ENCODE measurements at regions not wholly inside any gene's neighbourhood (a gene's known extent, or its start where the extent isn't known, plus 50 kb on each side); places are given as distances from the start of the nearest gene placed in this dataset.
A peak's percentile ranks its signal among the peaks of the same experiment; 100 is the strongest.

GRCh38 chr1:93753791-93754763 lies 72.4 kb upstream of the BCAR3 start:
- DNase-seq (peak in 2 of 4 donors; percentile 50 to 72), ATAC-seq (peak; percentile 9)
- TF ChIP-seq, protein P1, sequence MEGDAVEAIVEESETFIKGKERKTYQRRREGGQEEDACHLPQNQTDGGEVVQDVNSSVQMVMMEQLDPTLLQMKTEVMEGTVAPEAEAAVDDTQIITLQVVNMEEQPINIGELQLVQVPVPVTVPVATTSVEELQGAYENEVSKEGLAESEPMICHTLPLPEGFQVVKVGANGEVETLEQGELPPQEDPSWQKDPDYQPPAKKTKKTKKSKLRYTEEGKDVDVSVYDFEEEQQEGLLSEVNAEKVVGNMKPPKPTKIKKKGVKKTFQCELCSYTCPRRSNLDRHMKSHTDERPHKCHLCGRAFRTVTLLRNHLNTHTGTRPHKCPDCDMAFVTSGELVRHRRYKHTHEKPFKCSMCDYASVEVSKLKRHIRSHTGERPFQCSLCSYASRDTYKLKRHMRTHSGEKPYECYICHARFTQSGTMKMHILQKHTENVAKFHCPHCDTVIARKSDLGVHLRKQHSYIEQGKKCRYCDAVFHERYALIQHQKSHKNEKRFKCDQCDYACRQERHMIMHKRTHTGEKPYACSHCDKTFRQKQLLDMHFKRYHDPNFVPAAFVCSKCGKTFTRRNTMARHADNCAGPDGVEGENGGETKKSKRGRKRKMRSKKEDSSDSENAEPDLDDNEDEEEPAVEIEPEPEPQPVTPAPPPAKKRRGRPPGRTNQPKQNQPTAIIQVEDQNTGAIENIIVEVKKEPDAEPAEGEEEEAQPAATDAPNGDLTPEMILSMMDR (IDR thresholded peaks at IDR 0.05), result no peak
- H3K4me3 ChIP-seq, result no peak overlapping the region
- no peak overlapping the region for H3K27ac ChIP-seq
- intact Hi-C loops (cut with DNase I), result no loop called here
- no peaks in the 10 kb centered on the region for H3K27me3 ChIP-seq
- H3K9me3 ChIP-seq, result no peaks in the 10 kb centered on the region
- no peaks in the 10 kb centered on the region for H3K36me3 ChIP-seq
- H3K4me1 ChIP-seq, result peaks cover 23 to 25% of the 10 kb centered on the region in 2 donors

GRCh38 chr1:93751377-93752250 lies 70.0 kb upstream of the BCAR3 start:
- Histone ChIP-seq H3K9me3 (no peaks in the 10 kb centered on the region), H3K36me3 (no peaks in the 10 kb centered on the region), H3K4me3 (no peak overlapping the region), H3K27ac (no peak overlapping the region), H3K4me1 (peaks cover 12 to 25% of the 10 kb centered on the region in 2 donors), H3K27me3 (no peaks in the 10 kb centered on the region)
- intact Hi-C loops (cut with DNase I), result no loop called here
- DNase-seq, result no peak
- TF ChIP-seq, protein P1 (IDR thresholded peaks at IDR 0.05), result no peak
- peak; percentile 50 for ATAC-seq

DNA sequence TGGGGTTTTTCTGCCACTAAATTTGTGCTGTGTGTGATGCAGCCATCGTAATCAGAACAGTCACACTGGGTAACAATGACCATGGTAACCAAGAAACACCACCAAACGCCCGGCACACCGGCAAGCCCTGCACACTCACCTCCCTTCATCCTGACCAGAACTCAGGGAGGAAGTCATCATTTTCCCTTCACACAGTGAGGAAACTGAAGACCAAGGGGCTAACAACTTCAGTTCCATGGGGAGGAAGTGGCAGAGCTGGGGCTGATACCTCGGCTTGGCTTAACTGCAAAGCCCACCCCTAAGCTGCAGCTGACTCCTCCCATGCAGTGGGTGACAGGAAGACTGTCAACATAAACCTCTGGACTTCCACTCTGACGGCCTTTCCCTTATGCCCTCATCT lies 69.3 kb upstream of the BCAR3 start:
- Histone ChIP-seq H3K36me3 (no peaks in the 10 kb centered on the region), H3K9me3 (no peaks in the 10 kb centered on the region), H3K27ac (no peak overlapping the region), H3K4me1 (peaks cover 12 to 25% of the 10 kb centered on the region in 2 donors), H3K27me3 (no peaks in the 10 kb centered on the region), H3K4me3 (no peak overlapping the region)
- intact Hi-C loops (cut with DNase I), result no loop called here
- ATAC-seq, result no peak
- no peak for DNase-seq
- TF ChIP-seq, protein P1 (IDR thresholded peaks at IDR 0.05), result no peak

DNA sequence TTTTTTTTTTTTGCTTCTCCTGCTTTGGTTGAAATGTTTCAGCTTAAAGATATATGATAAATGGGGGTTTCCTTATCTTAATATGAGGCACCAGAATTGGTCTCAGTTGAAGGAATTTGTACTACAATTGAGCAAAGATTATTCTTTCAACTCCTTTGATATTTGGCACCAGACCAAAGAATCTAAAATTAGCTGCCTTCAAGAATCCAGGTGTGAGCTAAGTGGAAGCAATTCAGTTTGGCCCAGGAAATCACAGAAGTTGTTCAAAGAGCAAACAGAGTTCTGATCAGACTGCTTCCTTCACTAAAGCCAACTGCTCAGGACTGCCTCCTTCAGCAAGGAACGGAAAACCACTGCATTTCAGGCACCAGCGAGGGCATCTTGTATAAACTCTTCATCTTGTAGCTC lies 68.3 kb upstream of the BCAR3 start:
- no peaks in the 10 kb centered on the region for H3K27me3 ChIP-seq
- no peaks in the 10 kb centered on the region for H3K36me3 ChIP-seq
- no peaks in the 10 kb centered on the region for H3K9me3 ChIP-seq
- ATAC-seq (peak; percentile 79), DNase-seq (peak in 1 of 4 donors; percentile 69)
- peaks cover 12 to 25% of the 10 kb centered on the region in 2 donors for H3K4me1 ChIP-seq
- intact Hi-C loops (cut with DNase I), result no loop called here
- H3K4me3 ChIP-seq, result no peak overlapping the region
- peak overlapping the region in 1 of 2 donors; percentile 58 for H3K27ac ChIP-seq
- TF ChIP-seq, protein P1 (IDR thresholded peaks at IDR 0.05), result no peak

- ATAC-seq (peak; percentile 18), DNase-seq (no peak)
- Histone ChIP-seq H3K36me3 (no peaks in the 10 kb centered on the region), H3K4me1 (peaks cover 12 to 23% of the 10 kb centered on the region in 2 donors), H3K4me3 (no peak overlapping the region), H3K27ac (peak overlapping the region; percentile 23 to 58), H3K27me3 (no peaks in the 10 kb centered on the region), H3K9me3 (no peaks in the 10 kb centered on the region)
- TF ChIP-seq, protein P1 (IDR thresholded peaks at IDR 0.05), result no peak
- intact Hi-C loops (cut with DNase I), result no loop called here
Measured at GRCh38 chr1:93749487-93749886, 67.8 kb upstream of the BCAR3 start.

Measured in left lung (tissue), 4 donors.